GM18873 (cell line): ENCODE measurements at regions not wholly inside any gene's neighbourhood (a gene's known extent, or its start where the extent isn't known, plus 50 kb on each side); places are given as distances from the start of the nearest gene placed in this dataset.
"Not testable (repeated sequence)": the region's sequence is repeated elsewhere in the genome, so short reads cannot be mapped to it uniquely, and the experiment has no call there.

Experiments
- ATAC-seq: cut with Tn5 transposase; IDR thresholded peaks from one replicate; pipeline ENCODE4 v1.9.1; 2021; ENCODE audit warnings: mild to moderate bottlenecking, moderate library complexity, moderate number of reproducible peaks; ENCODE audit not compliant: unreplicated experiment, low FRiP score

GRCh38 chrX:150269605-150270254 is 93.4 kb upstream of the MAMLD1 start:
- no peak for ATAC-seq

GRCh38 chrX:150270622-150271021 is 92.5 kb upstream of the MAMLD1 start:
- no peak for ATAC-seq

GRCh38 chrX:150273575-150274294 is 89.4 kb upstream of the MAMLD1 start:
- not testable (repeated sequence) for ATAC-seq

DNA sequence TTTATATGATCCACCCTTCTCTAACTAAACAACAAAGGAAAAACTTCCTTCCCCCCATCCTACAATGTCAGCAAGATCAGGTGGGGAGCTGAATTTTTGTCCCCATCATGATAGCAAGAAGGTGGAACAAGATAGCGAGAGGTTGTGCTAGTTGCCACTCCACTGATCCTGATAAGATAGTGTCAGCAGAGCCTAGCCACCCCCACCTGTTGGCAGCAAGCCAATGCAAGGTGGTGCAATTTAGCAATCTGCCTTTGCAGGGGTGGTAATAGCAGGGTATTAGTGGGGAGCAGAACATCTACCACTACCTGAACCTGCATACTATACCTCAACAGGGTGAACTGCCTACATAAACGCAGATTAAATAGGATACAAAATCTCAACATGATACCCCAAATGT is 80.2 kb upstream of the MAMLD1 start:
- no peak for ATAC-seq

- no peak for ATAC-seq
These were observed 72.1 kb upstream of the MAMLD1 start for GRCh38 chrX:150291014-150291413.

DNA sequence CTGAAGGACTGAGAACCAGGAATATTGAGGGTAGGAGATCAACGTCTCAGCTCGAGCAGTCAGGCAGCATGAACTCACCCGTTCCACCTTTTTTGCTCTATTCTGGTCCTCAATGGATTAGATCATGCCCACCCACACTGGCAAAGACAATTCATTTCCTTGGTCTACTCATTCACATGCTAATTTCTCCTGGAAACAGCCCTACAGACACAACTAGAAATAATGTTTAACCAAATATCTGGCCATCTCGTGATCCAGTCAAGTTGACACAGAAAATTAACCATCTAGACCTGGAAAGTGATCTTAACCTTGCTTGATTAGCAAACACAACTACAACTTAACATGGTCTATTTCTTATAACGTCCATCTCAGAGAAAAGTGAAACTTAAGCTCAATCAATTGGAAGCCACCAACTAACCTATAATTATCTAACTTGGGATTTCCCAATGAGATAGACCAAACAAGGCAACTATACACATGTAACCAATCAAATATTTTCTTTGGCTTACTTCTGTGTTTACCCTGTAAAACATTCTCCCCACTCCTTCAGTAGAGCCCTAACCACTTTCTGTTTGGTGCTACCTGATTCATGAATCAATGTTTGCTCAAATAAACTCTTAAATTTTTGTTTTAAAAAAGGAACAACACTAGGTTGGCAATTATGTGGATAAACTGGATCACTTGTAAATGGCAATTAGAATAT is 69.7 kb upstream of the MAMLD1 start:
- no peak for ATAC-seq

DNA sequence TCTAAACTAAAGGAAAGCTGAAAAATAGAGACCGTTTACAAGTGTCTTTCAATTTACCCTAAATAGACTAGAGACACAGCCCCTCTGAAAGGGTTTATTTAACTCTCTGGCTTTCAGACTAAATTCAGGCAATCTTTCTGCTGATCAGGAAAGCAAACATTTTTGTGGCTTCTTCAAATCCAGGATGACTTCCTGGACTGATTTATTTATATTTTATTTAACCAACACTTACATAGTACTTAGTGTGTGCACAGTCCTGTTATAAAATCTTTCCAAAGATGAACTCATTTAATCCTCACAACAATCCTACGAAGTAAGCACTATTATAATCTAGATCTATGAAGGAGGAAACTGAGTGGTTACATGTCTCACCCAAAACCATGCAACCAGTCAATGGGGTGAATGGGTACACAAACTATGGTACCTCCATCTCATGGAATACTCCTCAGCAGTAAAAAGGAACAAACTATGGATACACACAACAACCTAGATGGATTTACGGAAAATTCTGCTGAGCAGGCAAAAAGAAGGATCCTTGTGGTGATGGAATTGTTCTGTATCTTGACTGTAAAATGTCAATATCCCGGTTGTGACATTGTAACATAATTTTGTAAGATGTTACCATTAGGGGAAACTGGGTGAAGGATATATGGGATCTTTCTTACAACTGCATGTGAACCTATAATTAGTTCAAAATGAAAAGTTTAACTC is 64.1 kb upstream of the MAMLD1 start:
- ATAC-seq, result no peak

- ATAC-seq, result no peak
These were observed 63.5 kb upstream of the MAMLD1 start for GRCh38 chrX:150299579-150299978.

- no peak for ATAC-seq
These were observed 59.6 kb upstream of the MAMLD1 start for GRCh38 chrX:150303386-150304097.

DNA sequence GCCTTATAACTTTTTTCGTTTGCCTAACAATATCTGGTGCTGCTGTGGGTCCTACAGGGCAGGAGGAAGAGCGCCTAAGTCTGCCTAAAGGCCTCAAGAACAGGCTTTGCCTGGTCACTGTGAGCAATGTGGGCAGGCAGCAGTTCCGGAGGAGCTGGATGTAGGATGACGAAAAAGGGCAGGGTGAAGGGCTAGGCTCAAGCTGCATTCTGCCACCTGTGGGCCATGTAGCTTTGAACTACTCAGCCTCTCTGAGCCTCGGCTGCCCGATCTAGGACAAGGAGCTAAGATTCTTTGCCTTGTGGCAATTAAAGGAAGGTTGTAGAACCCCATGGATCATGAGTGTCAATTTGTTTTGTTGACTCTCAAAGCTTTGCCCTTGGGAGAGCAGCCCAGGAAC is 57.1 kb upstream of the MAMLD1 start:
- ATAC-seq, result no peak

DNA sequence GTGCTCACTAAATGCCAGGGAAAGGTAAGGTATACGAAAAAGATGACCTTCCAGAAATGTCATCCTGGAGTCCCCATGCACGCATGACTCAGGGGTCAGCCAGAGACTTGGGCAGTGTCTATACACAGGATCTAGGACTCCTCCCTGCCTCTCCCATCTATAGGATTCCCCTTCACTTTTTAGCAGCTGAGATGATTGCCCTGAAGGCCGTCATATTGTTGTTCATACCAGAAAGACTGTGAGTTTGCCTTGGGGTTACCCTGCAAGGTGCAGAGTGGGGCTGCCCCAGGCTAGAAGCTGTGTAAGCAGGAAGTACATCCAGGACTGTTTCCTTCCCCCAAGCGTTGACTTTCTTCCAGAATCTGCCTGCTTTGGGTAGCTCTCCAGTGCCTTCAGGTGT is 55.1 kb upstream of the MAMLD1 start:
- no peak for ATAC-seq

DNA sequence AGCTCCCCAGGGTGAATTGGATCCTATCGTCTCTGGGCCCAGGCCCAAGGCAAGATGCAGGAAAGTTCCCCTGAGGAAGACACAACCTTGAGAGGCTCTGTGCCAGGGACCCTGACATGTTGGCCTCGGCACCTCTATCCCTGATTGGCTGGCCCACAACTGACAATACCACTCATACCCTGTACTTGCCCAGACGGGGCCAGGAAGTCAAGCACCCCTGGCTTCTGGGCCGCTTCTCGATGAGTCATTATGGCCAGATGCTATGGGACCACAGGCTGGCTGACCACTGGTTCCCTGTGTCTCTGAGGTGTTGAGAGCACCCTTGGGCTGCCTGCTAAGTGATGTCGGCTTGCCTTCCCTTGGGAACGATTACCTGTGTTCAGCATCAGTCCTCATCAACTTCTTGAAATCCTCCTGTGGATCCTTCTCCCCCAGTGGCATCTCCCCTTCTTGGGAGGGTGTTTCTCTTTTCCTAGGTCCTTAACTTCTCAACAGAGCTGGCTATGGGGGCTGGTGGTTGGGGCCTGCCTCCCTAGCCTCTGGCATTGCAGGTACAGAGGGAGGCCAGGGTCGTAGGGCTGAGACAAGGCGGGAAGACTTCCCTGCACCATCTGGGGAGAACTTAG is 54.5 kb upstream of the MAMLD1 start:
- ATAC-seq, result no peak

- ATAC-seq, result no peak
These were observed 52.7 kb upstream of the MAMLD1 start for GRCh38 chrX:150310417-150310816.

GRCh38 chrX:150310881-150311280 is 52.2 kb upstream of the MAMLD1 start:
- no peak for ATAC-seq

- ATAC-seq, result no peak
These were observed 50.2 kb upstream of the MAMLD1 start for GRCh38 chrX:150312931-150313330.
